ENCODE measurements at regions not wholly inside any gene's neighbourhood (a gene's known extent, or its start where the extent isn't known, plus 50 kb on each side); places are given as distances from the start of the nearest gene placed in this dataset.

DNA sequence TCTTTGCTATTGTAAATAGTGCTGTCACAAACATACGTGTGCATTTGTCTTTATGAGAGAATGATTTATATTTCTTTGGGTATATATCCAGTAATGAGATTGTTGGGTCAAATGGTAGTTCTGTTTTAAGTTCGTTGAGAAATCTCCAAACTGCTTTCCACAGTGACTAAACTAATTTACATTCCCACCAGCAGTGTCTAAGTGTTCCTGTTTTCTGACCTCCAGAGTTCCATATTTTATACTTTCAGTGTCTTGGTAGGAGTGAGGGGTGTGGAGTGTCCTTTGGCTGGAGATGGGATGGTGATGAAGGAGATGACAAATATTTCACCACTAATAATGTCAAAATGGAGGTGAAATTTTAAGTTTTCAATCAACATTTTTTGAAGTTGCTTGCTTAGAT lies 86.4 kb downstream of the DACT1 start:
- Histone ChIP-seq H3K9me1 (replicated peaks; ENCODE audit: control insufficient read depth, extremely low read depth, insufficient read depth, low read length) (no peaks in the 10 kb centered on the region), H3K27me3 (ENCODE audit: control insufficient read depth in 2 of 2, insufficient read depth in 2 of 2, low read length in 2 of 2) (no peaks in the 10 kb centered on the region), H3K9me3 (replicated peaks; ENCODE audit: control insufficient read depth, insufficient read depth, low read length) (no peaks in the 10 kb centered on the region), H3K4me3 (replicated peaks in 1 of 3; ENCODE audit: insufficient read depth in 1 of 3, low read depth in 1 of 3, low read length in 3 of 3) (no peak overlapping the region), H3K4me2 (ENCODE audit: insufficient read depth, low read length) (no peak overlapping the region), H3K79me2 (ENCODE audit: control insufficient read depth, insufficient read depth, low read length) (no peaks in the 10 kb centered on the region), H4K20me1 (replicated peaks; ENCODE audit: control insufficient read depth, extremely low read depth, insufficient read depth, low read length) (no peaks in the 10 kb centered on the region), H2AFZ (ENCODE audit: low read depth, low read length) (no peak overlapping the region), H3K27ac (ENCODE audit: insufficient read depth, low read depth, low read length) (no peak overlapping the region), H3K9ac (replicated peaks; ENCODE audit: extremely low read depth, insufficient read depth, low read length) (no peak overlapping the region), H3K4me1 (ENCODE audit: control insufficient read depth, extremely low read depth, insufficient read depth, low read length) (peaks cover 5% of the 10 kb centered on the region), H3K36me3 (ENCODE audit: control insufficient read depth in 2 of 2, extremely low read depth in 1 of 2, insufficient read depth in 2 of 2, low read length in 2 of 2) (no peaks in the 10 kb centered on the region)
- intact Hi-C loops (cut with micrococcal nuclease) = no loop called here
- FAIRE-seq (no peak), DNase-seq (ENCODE audit: low read depth, low spot score) (no peak)
- TF ChIP-seq FOS (IDR thresholded peaks at IDR 0.05; ENCODE audit: borderline replicate concordance, insufficient read depth, low read length) (no peak), GATA2 (IDR thresholded peaks at IDR 0.05; ENCODE audit: insufficient read depth, insufficient read length, low read depth, low read length) (no peak), EZH2 (IDR thresholded peaks at IDR 0.05; ENCODE audit: borderline replicate concordance, low read depth, low read length, severe bottlenecking) (no peak), POLR2AphosphoS5 (IDR thresholded peaks at IDR 0.05; ENCODE audit: insufficient read depth, low read depth, low read length) (no peak)
- TF ChIP-seq, protein P1, sequence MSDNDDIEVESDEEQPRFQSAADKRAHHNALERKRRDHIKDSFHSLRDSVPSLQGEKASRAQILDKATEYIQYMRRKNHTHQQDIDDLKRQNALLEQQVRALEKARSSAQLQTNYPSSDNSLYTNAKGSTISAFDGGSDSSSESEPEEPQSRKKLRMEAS (IDR thresholded peaks at IDR 0.05; ENCODE audit: insufficient read depth, insufficient read length) = no peak
- ChIA-PET CTCF (no interaction called here), POLR2A (no interaction called here)
- BruUV-seq (replicated peaks) = no TSS peak
- dilution Hi-C loops (cut with MboI; ENCODE audit: extremely low pct_ligation_motif_present, low sequenced_read_pairs) = no loop called here

DNA sequence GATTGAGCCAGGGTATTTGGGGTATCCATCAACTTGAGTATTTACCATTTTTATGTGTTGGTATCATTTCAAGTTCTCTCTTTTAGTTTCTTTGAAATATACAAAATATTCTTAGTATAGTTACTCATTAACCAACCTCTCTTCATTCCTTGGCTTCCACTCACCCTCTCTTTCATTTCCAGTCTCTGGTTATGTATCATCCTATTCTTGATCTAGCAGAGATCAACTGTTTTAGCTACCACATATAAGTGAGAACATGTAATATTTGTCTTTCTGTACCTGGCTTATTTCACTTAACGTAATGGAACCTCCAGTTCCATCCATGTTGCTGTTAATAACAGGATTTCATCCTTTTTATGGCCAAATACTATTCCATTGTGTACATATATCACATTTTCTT lies 86.9 kb downstream of the DACT1 start:
- FAIRE-seq (no peak), DNase-seq (ENCODE audit: low read depth, low spot score) (no peak)
- Histone ChIP-seq H3K4me1 (ENCODE audit: control insufficient read depth, extremely low read depth, insufficient read depth, low read length) (peaks cover 5% of the 10 kb centered on the region), H3K9ac (replicated peaks; ENCODE audit: extremely low read depth, insufficient read depth, low read length) (no peak overlapping the region), H3K79me2 (ENCODE audit: control insufficient read depth, insufficient read depth, low read length) (no peaks in the 10 kb centered on the region), H3K9me3 (replicated peaks; ENCODE audit: control insufficient read depth, insufficient read depth, low read length) (no peaks in the 10 kb centered on the region), H4K20me1 (replicated peaks; ENCODE audit: control insufficient read depth, extremely low read depth, insufficient read depth, low read length) (no peaks in the 10 kb centered on the region), H3K36me3 (ENCODE audit: control insufficient read depth in 2 of 2, extremely low read depth in 1 of 2, insufficient read depth in 2 of 2, low read length in 2 of 2) (no peaks in the 10 kb centered on the region), H3K4me2 (ENCODE audit: insufficient read depth, low read length) (no peak overlapping the region), H3K9me1 (replicated peaks; ENCODE audit: control insufficient read depth, extremely low read depth, insufficient read depth, low read length) (no peaks in the 10 kb centered on the region), H3K27me3 (ENCODE audit: control insufficient read depth in 2 of 2, insufficient read depth in 2 of 2, low read length in 2 of 2) (no peaks in the 10 kb centered on the region), H2AFZ (ENCODE audit: low read depth, low read length) (no peak overlapping the region), H3K4me3 (replicated peaks in 1 of 3; ENCODE audit: insufficient read depth in 1 of 3, low read depth in 1 of 3, low read length in 3 of 3) (no peak overlapping the region), H3K27ac (ENCODE audit: insufficient read depth, low read depth, low read length) (no peak overlapping the region)
- TF ChIP-seq POLR2A (IDR thresholded peaks at IDR 0.05; ENCODE audit: low read depth, low read length) = no peak
- no peak for TF ChIP-seq FOS (IDR thresholded peaks at IDR 0.05; ENCODE audit: borderline replicate concordance, insufficient read depth, low read length)
- no peak for TF ChIP-seq JUN (IDR thresholded peaks at IDR 0.05; ENCODE audit: borderline replicate concordance, insufficient read depth, insufficient read length, low read depth)
- TF ChIP-seq, protein P1 (IDR thresholded peaks at IDR 0.05; ENCODE audit: insufficient read depth, insufficient read length) = no peak
- TF ChIP-seq MYC (IDR thresholded peaks at IDR 0.05; ENCODE audit: low read depth, low read length) = no peak
- TF ChIP-seq, protein P2, sequence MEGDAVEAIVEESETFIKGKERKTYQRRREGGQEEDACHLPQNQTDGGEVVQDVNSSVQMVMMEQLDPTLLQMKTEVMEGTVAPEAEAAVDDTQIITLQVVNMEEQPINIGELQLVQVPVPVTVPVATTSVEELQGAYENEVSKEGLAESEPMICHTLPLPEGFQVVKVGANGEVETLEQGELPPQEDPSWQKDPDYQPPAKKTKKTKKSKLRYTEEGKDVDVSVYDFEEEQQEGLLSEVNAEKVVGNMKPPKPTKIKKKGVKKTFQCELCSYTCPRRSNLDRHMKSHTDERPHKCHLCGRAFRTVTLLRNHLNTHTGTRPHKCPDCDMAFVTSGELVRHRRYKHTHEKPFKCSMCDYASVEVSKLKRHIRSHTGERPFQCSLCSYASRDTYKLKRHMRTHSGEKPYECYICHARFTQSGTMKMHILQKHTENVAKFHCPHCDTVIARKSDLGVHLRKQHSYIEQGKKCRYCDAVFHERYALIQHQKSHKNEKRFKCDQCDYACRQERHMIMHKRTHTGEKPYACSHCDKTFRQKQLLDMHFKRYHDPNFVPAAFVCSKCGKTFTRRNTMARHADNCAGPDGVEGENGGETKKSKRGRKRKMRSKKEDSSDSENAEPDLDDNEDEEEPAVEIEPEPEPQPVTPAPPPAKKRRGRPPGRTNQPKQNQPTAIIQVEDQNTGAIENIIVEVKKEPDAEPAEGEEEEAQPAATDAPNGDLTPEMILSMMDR (IDR thresholded peaks at IDR 0.05; ENCODE audit: extremely low read depth in 1 of 2, insufficient read depth in 1 of 2, low read depth in 1 of 2, low read length in 2 of 2) = no peak
- no peak for TF ChIP-seq GATA2 (IDR thresholded peaks at IDR 0.05; ENCODE audit: insufficient read depth, insufficient read length, low read depth, low read length)
- no peak for TF ChIP-seq EZH2 (IDR thresholded peaks at IDR 0.05; ENCODE audit: borderline replicate concordance, low read depth, low read length, severe bottlenecking)
- TF ChIP-seq POLR2AphosphoS5 (IDR thresholded peaks at IDR 0.05; ENCODE audit: insufficient read depth, low read depth, low read length) = no peak
- CTCF ChIA-PET = no interaction called here
- POLR2A ChIA-PET = no interaction called here
- dilution Hi-C loops (cut with MboI; ENCODE audit: extremely low pct_ligation_motif_present, low sequenced_read_pairs) = no loop called here
- intact Hi-C loops (cut with micrococcal nuclease) = no loop called here
- no TSS peak for BruUV-seq (replicated peaks)
